ENCODE measurements at regions not wholly inside any gene's neighbourhood (a gene's known extent, or its start where the extent isn't known, plus 50 kb on each side); places are given as distances from the start of the nearest gene placed in this dataset.

- TF ChIP-seq, protein P1, sequence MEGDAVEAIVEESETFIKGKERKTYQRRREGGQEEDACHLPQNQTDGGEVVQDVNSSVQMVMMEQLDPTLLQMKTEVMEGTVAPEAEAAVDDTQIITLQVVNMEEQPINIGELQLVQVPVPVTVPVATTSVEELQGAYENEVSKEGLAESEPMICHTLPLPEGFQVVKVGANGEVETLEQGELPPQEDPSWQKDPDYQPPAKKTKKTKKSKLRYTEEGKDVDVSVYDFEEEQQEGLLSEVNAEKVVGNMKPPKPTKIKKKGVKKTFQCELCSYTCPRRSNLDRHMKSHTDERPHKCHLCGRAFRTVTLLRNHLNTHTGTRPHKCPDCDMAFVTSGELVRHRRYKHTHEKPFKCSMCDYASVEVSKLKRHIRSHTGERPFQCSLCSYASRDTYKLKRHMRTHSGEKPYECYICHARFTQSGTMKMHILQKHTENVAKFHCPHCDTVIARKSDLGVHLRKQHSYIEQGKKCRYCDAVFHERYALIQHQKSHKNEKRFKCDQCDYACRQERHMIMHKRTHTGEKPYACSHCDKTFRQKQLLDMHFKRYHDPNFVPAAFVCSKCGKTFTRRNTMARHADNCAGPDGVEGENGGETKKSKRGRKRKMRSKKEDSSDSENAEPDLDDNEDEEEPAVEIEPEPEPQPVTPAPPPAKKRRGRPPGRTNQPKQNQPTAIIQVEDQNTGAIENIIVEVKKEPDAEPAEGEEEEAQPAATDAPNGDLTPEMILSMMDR (conservative IDR thresholded peaks at IDR 0.05; ENCODE audit: low read depth in 2 of 2) = no peak
- TF ChIP-seq EZH2 (IDR thresholded peaks at IDR 0.05; ENCODE audit: low read depth, unreplicated experiment) (no peak), POLR2AphosphoS5 (IDR thresholded peaks at IDR 0.05; ENCODE audit: low read depth) (no peak)
Measured at GRCh38 chr13:103883698-103884097, 817.5 kb upstream of the SLC10A2 start.

All from GM23338 (cell line).